Activated T-cell treated with anti-CD3 and anti-CD28 coated beads for 1 hour (primary cell): ENCODE measurements at regions not wholly inside any gene's neighbourhood (a gene's known extent, or its start where the extent isn't known, plus 50 kb on each side); places are given as distances from the start of the nearest gene placed in this dataset.

Experiments used
- DNase-seq: peaks from one replicate; pipeline ENCODE4 v3.0.0-alpha.2; 2020; ENCODE audit warnings: low read depth

- DNase-seq: no peak
Observed at GRCh38 chr4:89363786-89364185, 56.2 kb upstream of the GPRIN3 start.

- no peak for DNase-seq
Observed at GRCh38 chr4:89358935-89359638, 51.5 kb upstream of the GPRIN3 start.

- DNase-seq: no peak
Observed at GRCh38 chr4:89357787-89358186, 50.2 kb upstream of the GPRIN3 start.
